ENCODE measurements at regions not wholly inside any gene's neighbourhood (a gene's known extent, or its start where the extent isn't known, plus 50 kb on each side); places are given as distances from the start of the nearest gene placed in this dataset.

DNA sequence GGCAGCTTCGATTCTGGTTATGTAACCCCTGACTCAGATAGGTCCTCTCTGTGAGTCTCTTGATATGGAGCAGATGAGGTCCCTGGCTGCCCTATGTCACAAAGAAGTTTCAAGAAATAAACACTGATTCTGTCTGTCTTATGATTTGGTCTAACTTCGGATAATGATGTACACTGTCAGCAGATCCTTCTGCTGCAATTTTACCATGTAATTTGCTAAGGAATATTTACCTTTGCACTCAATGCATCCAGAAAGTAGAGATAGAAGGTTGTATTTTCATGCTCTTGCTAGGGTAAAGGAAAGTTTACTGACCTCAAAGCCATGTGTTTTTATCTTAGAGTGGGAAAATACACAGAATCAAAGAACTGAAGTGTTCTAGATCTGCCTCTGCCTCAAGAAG lies 98.2 kb downstream of the KLF5 start:
- no peak for TF ChIP-seq ZNF274 (IDR thresholded peaks at IDR 0.05; ENCODE audit: low read depth, low read length)
- TF ChIP-seq YY1 (IDR thresholded peaks at IDR 0.05; ENCODE audit: insufficient read depth, insufficient read length), result no peak
